PFSK-1 (cell line): ENCODE measurements at regions not wholly inside any gene's neighbourhood (a gene's known extent, or its start where the extent isn't known, plus 50 kb on each side); places are given as distances from the start of the nearest gene placed in this dataset.

Experiments
- FOXP2 ChIP-seq: optimal IDR thresholded peaks from 2 replicates; pipeline ENCODE3; 2011; ENCODE audit warnings: borderline replicate concordance, control low read depth, inconsistent platforms; ENCODE audit not compliant: insufficient read depth; ENCODE audit errors: extremely low read length, extremely low read depth
- POLR2AphosphoS5 ChIP-seq: IDR thresholded peaks from 2 replicates; pipeline ENCODE4 v1.6.1; 2012; ENCODE audit warnings: low read depth, mild to moderate bottlenecking, control low read depth, low read length, moderate library complexity
- SIN3A ChIP-seq: IDR thresholded peaks from 2 replicates; pipeline ENCODE4 v1.6.1; 2012; ENCODE audit warnings: mild to moderate bottlenecking, low read length, moderate library complexity, borderline replicate concordance; ENCODE audit not compliant: insufficient read depth
- TAF1 ChIP-seq: IDR thresholded peaks from 2 replicates; pipeline ENCODE4 v1.6.1; 2012; ENCODE audit warnings: low read length, control low read depth, borderline replicate concordance; ENCODE audit not compliant: insufficient read depth
- TF ChIP-seq, protein P1 (sequence below), 2 experiments: IDR thresholded peaks; 2 replicates each; pipeline versions ENCODE4 v1.6.1 to v1.8.0; 2011 to 2012; ENCODE audit warnings: low read depth in 2 of 2, low read length in 2 of 2, control low read depth in 1 of 2, inconsistent platforms in 1 of 2, mild to moderate bottlenecking in 1 of 2, moderate library complexity in 1 of 2; ENCODE audit not compliant: insufficient read depth in 1 of 2

DNA sequence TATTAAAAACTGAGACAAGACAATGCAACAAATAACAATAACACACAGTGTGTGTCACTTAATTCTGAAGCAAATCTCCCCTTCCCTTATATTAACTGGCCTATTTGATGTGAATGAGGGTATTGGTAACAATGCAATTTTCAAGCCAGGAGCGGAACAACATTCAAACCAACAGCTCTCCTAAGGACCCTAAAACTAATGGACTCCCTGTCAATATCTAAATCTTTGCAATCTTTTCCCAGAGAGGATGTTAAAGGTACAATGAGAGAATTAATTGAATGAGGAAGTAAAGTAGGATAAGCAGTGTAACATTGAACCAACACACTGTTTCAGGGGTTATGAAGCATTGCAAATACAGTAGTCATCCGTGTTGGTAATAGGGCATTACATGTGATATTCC is 311.7 kb downstream of the HTR1A start:
- TF ChIP-seq SIN3A (no peak), FOXP2 (no peak), POLR2AphosphoS5 (no peak), TAF1 (no peak)
- TF ChIP-seq, protein P1, sequence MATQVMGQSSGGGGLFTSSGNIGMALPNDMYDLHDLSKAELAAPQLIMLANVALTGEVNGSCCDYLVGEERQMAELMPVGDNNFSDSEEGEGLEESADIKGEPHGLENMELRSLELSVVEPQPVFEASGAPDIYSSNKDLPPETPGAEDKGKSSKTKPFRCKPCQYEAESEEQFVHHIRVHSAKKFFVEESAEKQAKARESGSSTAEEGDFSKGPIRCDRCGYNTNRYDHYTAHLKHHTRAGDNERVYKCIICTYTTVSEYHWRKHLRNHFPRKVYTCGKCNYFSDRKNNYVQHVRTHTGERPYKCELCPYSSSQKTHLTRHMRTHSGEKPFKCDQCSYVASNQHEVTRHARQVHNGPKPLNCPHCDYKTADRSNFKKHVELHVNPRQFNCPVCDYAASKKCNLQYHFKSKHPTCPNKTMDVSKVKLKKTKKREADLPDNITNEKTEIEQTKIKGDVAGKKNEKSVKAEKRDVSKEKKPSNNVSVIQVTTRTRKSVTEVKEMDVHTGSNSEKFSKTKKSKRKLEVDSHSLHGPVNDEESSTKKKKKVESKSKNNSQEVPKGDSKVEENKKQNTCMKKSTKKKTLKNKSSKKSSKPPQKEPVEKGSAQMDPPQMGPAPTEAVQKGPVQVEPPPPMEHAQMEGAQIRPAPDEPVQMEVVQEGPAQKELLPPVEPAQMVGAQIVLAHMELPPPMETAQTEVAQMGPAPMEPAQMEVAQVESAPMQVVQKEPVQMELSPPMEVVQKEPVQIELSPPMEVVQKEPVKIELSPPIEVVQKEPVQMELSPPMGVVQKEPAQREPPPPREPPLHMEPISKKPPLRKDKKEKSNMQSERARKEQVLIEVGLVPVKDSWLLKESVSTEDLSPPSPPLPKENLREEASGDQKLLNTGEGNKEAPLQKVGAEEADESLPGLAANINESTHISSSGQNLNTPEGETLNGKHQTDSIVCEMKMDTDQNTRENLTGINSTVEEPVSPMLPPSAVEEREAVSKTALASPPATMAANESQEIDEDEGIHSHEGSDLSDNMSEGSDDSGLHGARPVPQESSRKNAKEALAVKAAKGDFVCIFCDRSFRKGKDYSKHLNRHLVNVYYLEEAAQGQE (IDR thresholded peaks at IDR 0.05; ENCODE audit: insufficient read depth in 1 of 2, low read depth in 2 of 2, low read length in 2 of 2) = no peak

- TF ChIP-seq POLR2AphosphoS5 = no peak
- TF ChIP-seq, protein P1 (IDR thresholded peaks at IDR 0.05; ENCODE audit: insufficient read depth in 1 of 2, low read depth in 2 of 2, low read length in 2 of 2) = no peak
- no peak for TF ChIP-seq FOXP2
- TF ChIP-seq SIN3A = no peak
- TF ChIP-seq TAF1 = no peak
Observed at GRCh38 chr5:63648376-63648775, 313.9 kb downstream of the HTR1A start.

DNA sequence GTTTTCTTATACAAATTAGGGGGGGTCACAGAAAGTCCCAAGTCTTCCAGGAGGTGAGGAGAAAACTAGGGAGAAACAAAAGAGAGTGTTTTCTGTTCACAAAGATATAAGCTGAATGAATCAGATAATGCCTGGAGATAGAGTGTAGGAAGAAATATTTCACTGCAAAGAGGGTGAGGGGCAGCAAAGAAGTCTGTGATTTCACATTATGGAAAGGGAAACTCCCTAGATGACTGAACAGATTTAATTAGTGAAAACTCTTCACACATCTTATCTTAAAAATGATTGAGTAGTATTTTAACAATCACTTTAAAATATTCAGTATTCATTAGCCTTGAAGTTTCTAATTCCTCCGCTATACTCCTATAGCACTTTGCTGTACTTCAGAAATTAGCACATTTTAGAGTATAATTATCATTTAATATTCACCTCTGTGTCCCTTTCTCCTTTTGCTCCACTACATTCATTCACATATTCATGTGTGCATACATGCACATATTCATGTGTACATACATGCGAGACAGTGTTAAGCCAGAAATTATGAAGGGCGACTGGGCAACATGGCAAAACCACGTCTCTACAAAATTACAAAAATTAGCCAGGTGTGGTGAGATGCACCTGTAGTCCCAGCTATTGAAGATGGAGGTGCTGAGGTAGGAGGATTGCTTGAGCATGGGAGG is 332.2 kb downstream of the HTR1A start:
- TF ChIP-seq SIN3A (no peak), FOXP2 (no peak), POLR2AphosphoS5 (no peak), TAF1 (no peak)
- TF ChIP-seq, protein P1 (IDR thresholded peaks at IDR 0.05; ENCODE audit: insufficient read depth in 1 of 2, low read depth in 2 of 2, low read length in 2 of 2) = no peak

DNA sequence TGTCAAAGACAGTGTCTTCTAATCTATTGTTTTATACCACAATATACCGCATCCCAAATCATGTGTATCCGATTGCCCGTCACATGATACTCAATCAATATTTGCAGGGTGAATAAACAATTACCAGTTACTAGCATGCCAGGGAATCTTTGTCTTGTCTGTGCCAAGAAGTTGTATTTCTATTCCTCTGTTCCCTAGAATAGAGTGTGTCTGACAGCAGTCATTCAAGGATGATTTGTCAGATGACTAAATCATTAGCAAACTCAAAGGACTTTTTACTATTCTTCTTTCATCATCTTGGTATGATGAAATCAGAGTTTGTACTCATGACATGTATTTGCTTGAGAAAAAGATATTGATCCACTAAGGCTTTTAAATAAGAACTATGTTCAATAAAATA is 348.8 kb downstream of the HTR1A start:
- TF ChIP-seq POLR2AphosphoS5 = no peak
- no peak for TF ChIP-seq SIN3A
- TF ChIP-seq FOXP2 = no peak
- no peak for TF ChIP-seq TAF1
- TF ChIP-seq, protein P1 (IDR thresholded peaks at IDR 0.05; ENCODE audit: insufficient read depth in 1 of 2, low read depth in 2 of 2, low read length in 2 of 2) = no peak

DNA sequence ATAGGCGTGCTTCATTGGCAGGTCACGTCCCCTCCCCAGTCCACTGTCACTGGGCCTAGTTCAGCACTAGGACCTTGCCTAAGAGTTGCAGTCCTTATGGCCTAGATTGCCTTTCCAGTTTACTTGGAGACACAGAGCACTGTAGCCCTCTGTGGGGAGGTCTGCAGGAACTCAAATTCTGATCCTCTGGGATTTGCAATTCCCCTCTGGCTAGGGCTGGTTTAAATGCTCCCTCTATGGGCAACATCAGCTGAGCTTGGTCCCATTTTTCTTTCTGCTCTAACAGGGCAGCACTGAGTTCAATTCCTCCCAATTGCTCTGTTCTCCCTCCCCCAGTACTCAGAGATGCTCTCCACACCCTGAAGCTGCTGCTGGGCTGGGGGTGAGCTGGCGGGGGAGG is 358.2 kb downstream of the HTR1A start:
- TF ChIP-seq POLR2AphosphoS5 (no peak), SIN3A (no peak), FOXP2 (no peak), TAF1 (no peak)
- TF ChIP-seq, protein P1 (IDR thresholded peaks at IDR 0.05; ENCODE audit: insufficient read depth in 1 of 2, low read depth in 2 of 2, low read length in 2 of 2) = no peak
